ENCODE measurements at regions not wholly inside any gene's neighbourhood (a gene's known extent, or its start where the extent isn't known, plus 50 kb on each side); places are given as distances from the start of the nearest gene placed in this dataset.

- DNase-seq (ENCODE audit: low read depth) = peak; percentile 35
- no peak for TF ChIP-seq CTCF (IDR thresholded peaks at IDR 0.05; ENCODE audit: insufficient read depth, low read depth, low read length)
- no peak overlapping the region for H3K4me3 ChIP-seq (ENCODE audit: low read depth, low read length)
Measured at GRCh38 chr12:12018454-12018853, 52.3 kb upstream of the BCL2L14 start.

GRCh38 chr12:12019881-12020280, 50.9 kb upstream of the BCL2L14 start:
- no peak for TF ChIP-seq CTCF (IDR thresholded peaks at IDR 0.05; ENCODE audit: insufficient read depth, low read depth, low read length)
- no peak overlapping the region for H3K4me3 ChIP-seq (ENCODE audit: low read depth, low read length)

GRCh38 chr12:12020762-12021161, 50.0 kb upstream of the BCL2L14 start:
- DNase-seq (ENCODE audit: low read depth) = no peak
- no peak overlapping the region for H3K4me3 ChIP-seq (ENCODE audit: low read depth, low read length)
- TF ChIP-seq CTCF (IDR thresholded peaks at IDR 0.05; ENCODE audit: insufficient read depth, low read depth, low read length) = no peak

More at GRCh38 chr12:12019881-12020280, 50.9 kb upstream of the BCL2L14 start:
- DNase-seq (ENCODE audit: low read depth) = peak; percentile 58
